DMS53 treated with DMSO at 0.1 percent for 48 hours (cell line): ENCODE measurements at regions not wholly inside any gene's neighbourhood (a gene's known extent, or its start where the extent isn't known, plus 50 kb on each side); places are given as distances from the start of the nearest gene placed in this dataset.
A peak's percentile ranks its signal among the peaks of the same experiment; 100 is the strongest.
"Not testable (repeated sequence)": the region's sequence is repeated elsewhere in the genome, so short reads cannot be mapped to it uniquely, and the experiment has no call there.

Experiments
- DNase-seq: peaks from one replicate; lab custom pipeline; 2025; ENCODE audit not compliant: unreplicated experiment; lab: John Stamatoyannopoulos, UW

DNA sequence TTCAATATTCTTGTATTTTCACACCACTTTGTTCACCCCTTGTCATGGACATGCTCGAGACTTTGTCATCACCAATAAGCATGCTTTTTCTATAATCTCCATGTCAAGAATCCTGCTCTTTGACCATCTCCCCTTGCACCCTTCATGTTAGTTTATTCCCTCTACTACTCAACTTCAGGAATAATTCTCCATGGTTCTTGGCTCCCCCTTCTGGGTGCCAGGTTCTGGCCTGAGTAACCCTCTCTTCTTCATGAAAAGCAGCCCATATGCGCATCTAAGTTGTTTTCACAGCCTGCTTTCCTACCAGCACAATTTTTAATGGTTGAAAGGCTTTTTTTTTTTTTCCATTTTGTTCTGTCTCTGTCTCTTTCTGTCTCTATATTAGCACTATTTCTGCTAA, 160.7 kb downstream of the LEPR start:
- peak; percentile 14 for DNase-seq

- peak; percentile 43 for DNase-seq
Measured at GRCh38 chr1:65584399-65584798, 163.9 kb downstream of the LEPR start.

GRCh38 chr1:65590279-65590678, 169.8 kb downstream of the LEPR start:
- DNase-seq: no peak

GRCh38 chr1:65593516-65593915, 173.0 kb downstream of the LEPR start:
- DNase-seq: no peak

- DNase-seq: no peak
Measured at GRCh38 chr1:65595724-65596123, 175.3 kb downstream of the LEPR start.

- DNase-seq: no peak
Measured at GRCh38 chr1:65596768-65597167, 176.3 kb downstream of the LEPR start.

DNA sequence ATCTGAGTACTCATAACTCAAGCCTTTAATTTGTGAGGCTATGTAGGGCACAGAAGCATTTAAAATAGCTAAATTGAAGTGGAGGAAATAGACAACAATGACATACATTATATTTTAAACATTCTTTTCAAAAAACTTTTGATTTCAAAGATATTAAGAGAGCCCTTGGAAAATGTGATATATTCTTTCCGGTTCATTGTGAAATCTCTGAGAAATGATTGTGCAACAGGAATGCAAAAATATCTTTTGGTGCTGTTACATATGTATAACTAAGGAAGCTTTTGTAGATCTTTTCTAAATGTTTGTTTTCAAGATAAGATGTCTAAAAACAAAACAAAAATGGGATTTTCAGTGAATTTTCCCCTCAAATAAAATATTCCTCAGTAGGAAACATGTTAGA, 185.2 kb downstream of the LEPR start:
- DNase-seq: no peak

GRCh38 chr1:65606426-65606825, 186.0 kb downstream of the LEPR start:
- DNase-seq: no peak

DNA sequence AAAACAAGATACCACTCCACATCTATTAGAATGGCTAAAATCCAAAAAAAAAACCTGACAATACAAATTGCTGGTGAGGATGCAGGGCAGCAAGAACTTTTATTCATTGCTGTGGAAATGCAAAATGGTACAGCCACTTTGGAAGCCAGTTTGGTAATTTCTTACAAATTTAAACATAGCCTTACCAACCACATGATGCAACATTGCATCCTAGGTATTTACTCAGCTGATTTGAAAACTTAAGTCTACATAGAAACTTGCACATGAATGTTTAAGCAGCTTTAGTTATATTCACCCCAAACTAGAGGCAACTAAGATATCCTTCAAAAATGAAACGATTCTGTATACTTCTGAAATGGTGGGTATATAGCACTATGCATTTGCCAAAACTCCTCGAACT, 178.8 kb upstream of the PDE4B start:
- no peak for DNase-seq

- DNase-seq: no peak
Measured at GRCh38 chr1:65615859-65616258, 176.8 kb upstream of the PDE4B start.

GRCh38 chr1:65621721-65622120, 171.0 kb upstream of the PDE4B start:
- not testable (repeated sequence) for DNase-seq

GRCh38 chr1:65623895-65624294, 168.8 kb upstream of the PDE4B start:
- no peak for DNase-seq

- DNase-seq: peak; percentile 35
Measured at GRCh38 chr1:65625528-65625927, 167.2 kb upstream of the PDE4B start.

DNA sequence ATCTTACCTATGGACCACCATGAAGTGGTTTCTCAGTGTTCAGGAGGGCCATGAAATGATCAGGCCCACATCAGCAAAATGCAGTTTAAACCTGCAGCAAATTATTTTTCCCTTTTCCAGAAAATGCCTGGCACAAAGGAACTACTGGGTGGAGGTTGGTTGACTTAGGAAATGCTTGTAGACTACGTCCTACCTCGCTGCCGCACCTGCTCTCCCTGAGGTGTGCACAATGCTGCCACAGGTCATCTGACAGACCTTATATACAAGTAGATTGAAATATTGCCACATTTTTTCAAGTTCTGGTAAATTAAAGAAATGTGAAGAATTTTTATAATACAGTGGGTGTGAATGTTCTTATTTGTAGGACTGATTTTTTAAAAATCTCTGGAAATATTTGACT, 166.7 kb upstream of the PDE4B start:
- no peak for DNase-seq

DNA sequence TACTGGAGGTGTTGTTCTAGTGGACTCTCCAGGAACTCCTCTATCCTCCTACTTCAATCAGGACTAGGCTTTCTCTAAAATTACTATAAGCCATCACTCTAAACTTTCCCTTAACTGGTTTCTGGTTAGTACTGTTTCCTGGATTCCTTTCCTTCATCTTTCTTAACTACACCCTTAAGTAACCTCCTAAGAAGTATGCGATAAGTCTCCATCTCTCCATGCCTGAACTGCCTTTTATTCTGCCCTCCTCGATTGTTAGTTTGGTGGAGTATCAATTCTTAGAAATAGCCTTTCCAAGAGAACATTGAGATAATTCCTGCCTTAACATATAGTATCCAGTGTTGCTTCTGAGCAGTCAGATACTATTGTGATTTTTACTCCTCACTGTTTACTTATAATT, 162.9 kb upstream of the PDE4B start:
- DNase-seq: no peak

DNA sequence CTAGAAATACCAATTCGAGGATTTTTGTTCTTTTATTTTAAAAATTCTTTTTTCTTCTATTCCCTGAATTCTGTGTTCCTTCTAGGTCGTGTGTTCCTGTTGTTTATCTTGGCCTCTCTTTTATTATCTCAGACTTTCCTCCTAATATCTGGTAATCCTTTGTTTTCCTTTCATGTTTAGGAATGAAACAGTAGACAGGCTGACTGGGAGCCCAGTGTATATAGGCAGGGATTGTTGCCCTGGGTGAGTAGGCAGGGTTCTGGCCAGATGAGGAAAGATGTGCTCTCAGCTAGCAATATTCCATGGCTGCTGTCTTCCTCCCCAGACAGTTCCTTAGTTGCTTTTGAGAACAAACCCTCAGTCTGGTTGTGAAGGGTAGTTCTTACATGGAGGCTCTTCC, 161.8 kb upstream of the PDE4B start:
- DNase-seq: no peak

DNA sequence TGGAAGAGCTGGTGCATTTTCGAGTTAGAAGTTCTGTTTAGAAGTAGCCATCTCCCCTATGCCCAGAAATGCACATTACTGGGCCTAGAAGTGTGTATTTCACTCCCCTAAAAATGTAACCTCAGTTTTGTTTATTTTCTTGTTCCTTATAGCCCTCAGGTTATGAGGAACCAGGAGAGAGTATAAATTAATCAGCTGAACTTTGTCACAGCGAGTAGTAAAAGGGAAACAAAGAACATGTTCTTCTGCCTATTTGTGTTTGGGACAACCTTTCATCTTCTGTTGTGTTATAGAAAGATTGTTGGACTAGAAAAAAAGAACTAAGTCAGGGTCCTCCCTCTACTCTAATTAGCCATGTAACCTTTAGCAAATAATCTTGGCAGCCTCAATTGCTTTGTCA, 160.5 kb upstream of the PDE4B start:
- DNase-seq: no peak

- no peak for DNase-seq
Measured at GRCh38 chr1:65640046-65640445, 152.6 kb upstream of the PDE4B start.

GRCh38 chr1:65649185-65649584, 143.5 kb upstream of the PDE4B start:
- DNase-seq: not testable (repeated sequence)

DNA sequence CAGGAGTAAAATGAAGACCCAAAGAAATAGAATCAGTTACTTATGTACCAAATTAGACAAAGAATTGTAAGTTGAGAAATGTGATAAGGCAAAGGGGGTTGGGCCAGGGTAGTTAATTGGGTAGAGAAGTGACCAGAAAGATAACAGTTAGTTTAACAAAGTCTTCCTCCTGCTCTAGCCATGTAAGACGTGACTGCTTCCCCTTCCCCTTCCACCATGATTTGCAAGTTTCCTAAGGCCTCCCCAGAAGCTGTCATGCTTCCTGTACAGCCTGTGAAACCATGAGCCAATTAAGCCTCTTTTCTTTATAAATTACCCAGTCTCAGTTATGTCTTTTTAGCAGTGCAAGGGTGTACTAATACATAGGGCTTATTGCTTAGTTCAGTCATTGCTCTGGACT, 142.0 kb upstream of the PDE4B start:
- DNase-seq: no peak

DNA sequence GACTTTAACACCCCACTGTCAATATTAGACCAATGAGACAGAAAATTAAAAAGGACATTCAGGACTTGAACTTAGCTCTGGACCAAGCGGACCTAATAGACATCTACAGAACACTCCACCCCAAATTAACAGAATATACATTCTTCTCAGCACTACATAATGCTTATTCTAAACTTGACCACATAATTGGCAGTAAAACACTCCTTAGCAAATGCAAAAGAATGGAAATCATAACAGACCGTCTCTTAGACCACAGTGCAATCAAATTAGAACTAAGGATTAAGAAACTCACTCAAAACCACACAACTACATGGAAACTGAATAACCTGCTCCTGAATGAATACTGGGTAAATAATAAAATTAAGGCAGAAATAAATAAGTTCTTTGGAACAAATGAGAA, 138.2 kb upstream of the PDE4B start:
- DNase-seq: not testable (repeated sequence)

- not testable (repeated sequence) for DNase-seq
Measured at GRCh38 chr1:65657609-65658008, 135.1 kb upstream of the PDE4B start.

GRCh38 chr1:65658122-65658521, 134.6 kb upstream of the PDE4B start:
- DNase-seq: no peak

- no peak for DNase-seq
Measured at GRCh38 chr1:65668368-65668767, 124.3 kb upstream of the PDE4B start.
